Thyroid gland (tissue), 4 donors: ENCODE measurements at regions not wholly inside any gene's neighbourhood (a gene's known extent, or its start where the extent isn't known, plus 50 kb on each side); places are given as distances from the start of the nearest gene placed in this dataset.

Source experiments
- CTCF ChIP-seq, 6 experiments: fragments of 200-600 bp in 3 of 6; fragments of 450-650 bp in 3 of 6; sonication (generic) in 3 of 6; IDR thresholded peaks; one replicate each; pipeline ENCODE4 v1.5.1; 2016 to 2019; ENCODE audit warnings: antibody characterized with exemption in 6 of 6, mild to moderate bottlenecking in 2 of 6, inconsistent platforms in 1 of 6, moderate library complexity in 1 of 6
- POLR2A ChIP-seq, 2 donors: fragments of 450-650 bp; IDR thresholded peaks; one replicate each; pipeline ENCODE4 v1.6.1; 2017; ENCODE audit warnings: antibody characterized with exemption in 2 of 2, mild to moderate bottlenecking in 2 of 2, moderate library complexity in 1 of 2

GRCh38 chr20:41969656-41970055 lies 351.5 kb upstream of the CHD6 start:
- TF ChIP-seq CTCF (IDR thresholded peaks at IDR 0.05): no peak
- no peak for TF ChIP-seq POLR2A (IDR thresholded peaks at IDR 0.05)
